CD14-positive monocyte (primary cell): ENCODE measurements at regions not wholly inside any gene's neighbourhood (a gene's known extent, or its start where the extent isn't known, plus 50 kb on each side); places are given as distances from the start of the nearest gene placed in this dataset.

Source experiments
- DNase-seq, 3 donors: peaks; one replicate each; pipeline ENCODE4 v3.0.0-alpha.2; 2011 to 2022
- H2AFZ ChIP-seq: 2 replicates; pipeline ENCODE4 v1.6.0; 2012; ENCODE audit warnings: mild to moderate bottlenecking, low read depth, low read length, inconsistent platforms; ENCODE audit not compliant: insufficient read depth, poor library complexity, severe bottlenecking
- H3K27ac ChIP-seq, 2 donors: 1 replicate in 1 of 2; 2 replicates in 1 of 2; pipeline ENCODE4 v1.5.1; 2012 to 2013; ENCODE audit warnings: low read length in 2 of 2, control low read depth in 1 of 2, inconsistent platforms in 1 of 2, low read depth in 1 of 2, mild to moderate bottlenecking in 1 of 2
- H3K27me3 ChIP-seq, 2 donors: one replicate each; pipeline versions ENCODE4 v1.6.0 to v1.6.1; 2011 to 2013; ENCODE audit warnings: low read length in 2 of 2; ENCODE audit not compliant: control insufficient read depth in 2 of 2, insufficient read depth in 2 of 2
- H3K36me3 ChIP-seq, 2 donors: replicated peaks in 1 of 2; 1 replicate in 1 of 2; 2 replicates in 1 of 2; pipeline versions ENCODE4 v1.5.1 to v1.6.1; 2012 to 2013; ENCODE audit warnings: low read length in 2 of 2, control low read depth in 1 of 2, inconsistent platforms in 1 of 2, mild to moderate bottlenecking in 1 of 2; ENCODE audit not compliant: insufficient read depth in 2 of 2, control insufficient read depth in 1 of 2
- H3K4me1 ChIP-seq, 2 donors: 1 replicate in 1 of 2; 2 replicates in 1 of 2; pipeline versions ENCODE4 v1.5.1 to v1.6.1; 2012 to 2013; ENCODE audit warnings: low read length in 2 of 2, control low read depth in 1 of 2, inconsistent platforms in 1 of 2, mild to moderate bottlenecking in 1 of 2, moderate library complexity in 1 of 2; ENCODE audit not compliant: insufficient read depth in 2 of 2, control insufficient read depth in 1 of 2
- H3K4me2 ChIP-seq: replicated peaks from 2 replicates; pipeline ENCODE3; 2012; ENCODE audit warnings: low read length, moderate library complexity, mild to moderate bottlenecking; ENCODE audit not compliant: poor library complexity, severe bottlenecking; ENCODE audit errors: extremely low read depth
- H3K4me3 ChIP-seq, 3 experiments: fragments of 200-600 bp in 1 of 3; sonication (generic) in 1 of 3; replicated peaks in 1 of 3; 1 replicate in 2 of 3; 2 replicates in 1 of 3; pipeline ENCODE4 v1.5.1; 2011 to 2013; ENCODE audit warnings: low read length in 3 of 3, mild to moderate bottlenecking in 3 of 3, control low read depth in 2 of 3, low read depth in 2 of 3, inconsistent platforms in 1 of 3, moderate library complexity in 1 of 3
- H3K79me2 ChIP-seq: 2 replicates; pipeline ENCODE4 v1.6.0; 2012; ENCODE audit warnings: mild to moderate bottlenecking, control low read depth, inconsistent platforms, low read length, moderate library complexity; ENCODE audit not compliant: insufficient read depth
- H3K9ac ChIP-seq: 2 replicates; pipeline ENCODE4 v1.6.0; 2017; ENCODE audit warnings: low read length, mild to moderate bottlenecking; ENCODE audit not compliant: insufficient read depth, poor library complexity, severe bottlenecking
- H3K9me3 ChIP-seq, 2 donors: replicated peaks in 1 of 2; 1 replicate in 1 of 2; 2 replicates in 1 of 2; pipeline versions ENCODE4 v1.5.1 to v1.6.1; 2012 to 2013; ENCODE audit warnings: low read length in 2 of 2, control low read depth in 1 of 2; ENCODE audit not compliant: control insufficient read depth in 1 of 2, insufficient read depth in 1 of 2
- H4K20me1 ChIP-seq: 2 replicates; pipeline ENCODE4 v1.6.0; 2012; ENCODE audit warnings: mild to moderate bottlenecking, low read length, control low read depth, moderate library complexity; ENCODE audit not compliant: insufficient read depth
- H3K27ac Mint-ChIP-seq, 7 donors: one replicate each; pipeline ENCODE4 v1.8.0; 2020; ENCODE audit warnings: mild to moderate bottlenecking in 7 of 7, mixed read lengths in 7 of 7, moderate library complexity in 6 of 7, inconsistent platforms in 2 of 7
- H3K27me3 Mint-ChIP-seq, 3 donors: one replicate each; pipeline ENCODE4 v1.8.0; 2021 to 2022; ENCODE audit warnings: low read depth in 3 of 3, mild to moderate bottlenecking in 3 of 3, mixed read lengths in 3 of 3, moderate library complexity in 3 of 3, inconsistent platforms in 1 of 3
- H3K36me3 Mint-ChIP-seq, 2 donors: one replicate each; pipeline ENCODE4 v1.8.0; 2020; ENCODE audit warnings: mixed read lengths in 2 of 2, inconsistent platforms in 1 of 2, mild to moderate bottlenecking in 1 of 2
- H3K4me1 Mint-ChIP-seq: one replicate; pipeline ENCODE4 v1.8.0; 2020; ENCODE audit warnings: mild to moderate bottlenecking, mixed read lengths
- H3K4me3 Mint-ChIP-seq, 2 donors: one replicate each; pipeline ENCODE4 v1.8.0; 2020; ENCODE audit warnings: mild to moderate bottlenecking in 2 of 2, mixed read lengths in 2 of 2, moderate library complexity in 1 of 2
- H3K9me3 Mint-ChIP-seq, 7 donors: one replicate each; pipeline ENCODE4 v1.8.0; 2020 to 2022; ENCODE audit warnings: mixed read lengths in 7 of 7, mild to moderate bottlenecking in 6 of 7, moderate library complexity in 6 of 7, inconsistent platforms in 2 of 7
- WGBS: methylation state at CpG from one replicate; pipeline ENCODE4 v1.1.5; 2013; ENCODE audit warnings: missing lambda C conversion rate; ENCODE audit not compliant: insufficient coverage; 5-methylcytosine and 5-hydroxymethylcytosine counted together
- intact Hi-C, 2 donors: fragments of 100-400 bp; cut with micrococcal nuclease; formaldehyde crosslinking; loops; one replicate each; pipeline versions ENCODE4 v1.15.0 to v1.15.1; 2023
- TF ChIP-seq, protein P1 (sequence below): fragments of 200-600 bp; IDR thresholded peaks from one replicate; pipeline ENCODE4 v1.8.0; 2022; ENCODE audit warnings: antibody characterized with exemption, mild to moderate bottlenecking

DNA sequence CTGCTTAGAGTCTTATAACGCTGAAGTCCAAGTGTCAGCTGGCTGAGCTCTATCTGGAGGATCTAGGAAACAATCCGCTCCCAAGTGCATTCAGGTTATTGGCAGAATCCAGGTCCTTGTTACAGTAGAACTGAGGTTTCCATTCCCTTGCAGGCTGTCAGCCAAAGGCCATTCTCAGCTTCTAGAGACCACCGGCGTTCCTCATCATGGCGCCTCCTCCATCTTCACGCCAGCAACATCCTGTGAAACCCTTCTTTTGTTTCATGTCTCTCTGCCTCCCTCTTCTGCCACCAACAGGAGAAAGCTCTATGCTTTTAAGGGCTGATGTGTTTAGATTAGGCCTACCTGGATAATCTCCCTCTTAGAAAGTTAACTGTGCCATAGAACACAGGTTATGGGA, 133.0 kb upstream of the RASSF8 start:
- Histone ChIP-seq H3K4me3 (no peak overlapping the region), H3K9ac (no peak overlapping the region), H3K27ac (no peak overlapping the region), H2AFZ (no peak overlapping the region), H3K9me3 (no peaks in the 10 kb centered on the region), H4K20me1 (no peaks in the 10 kb centered on the region), H3K79me2 (no peaks in the 10 kb centered on the region), H3K27me3 (no peaks in the 10 kb centered on the region), H3K36me3 (no peaks in the 10 kb centered on the region), H3K4me2 (no peak overlapping the region), H3K4me1 (no peaks in the 10 kb centered on the region)
- WGBS: 100% methylated on average over 2 of the region's 6 CpGs
- TF ChIP-seq, protein P1, sequence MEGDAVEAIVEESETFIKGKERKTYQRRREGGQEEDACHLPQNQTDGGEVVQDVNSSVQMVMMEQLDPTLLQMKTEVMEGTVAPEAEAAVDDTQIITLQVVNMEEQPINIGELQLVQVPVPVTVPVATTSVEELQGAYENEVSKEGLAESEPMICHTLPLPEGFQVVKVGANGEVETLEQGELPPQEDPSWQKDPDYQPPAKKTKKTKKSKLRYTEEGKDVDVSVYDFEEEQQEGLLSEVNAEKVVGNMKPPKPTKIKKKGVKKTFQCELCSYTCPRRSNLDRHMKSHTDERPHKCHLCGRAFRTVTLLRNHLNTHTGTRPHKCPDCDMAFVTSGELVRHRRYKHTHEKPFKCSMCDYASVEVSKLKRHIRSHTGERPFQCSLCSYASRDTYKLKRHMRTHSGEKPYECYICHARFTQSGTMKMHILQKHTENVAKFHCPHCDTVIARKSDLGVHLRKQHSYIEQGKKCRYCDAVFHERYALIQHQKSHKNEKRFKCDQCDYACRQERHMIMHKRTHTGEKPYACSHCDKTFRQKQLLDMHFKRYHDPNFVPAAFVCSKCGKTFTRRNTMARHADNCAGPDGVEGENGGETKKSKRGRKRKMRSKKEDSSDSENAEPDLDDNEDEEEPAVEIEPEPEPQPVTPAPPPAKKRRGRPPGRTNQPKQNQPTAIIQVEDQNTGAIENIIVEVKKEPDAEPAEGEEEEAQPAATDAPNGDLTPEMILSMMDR: no peak
- Mint-ChIP-seq H3K36me3 (no peaks in the 10 kb centered on the region), H3K4me1 (peaks cover 3% of the 10 kb centered on the region), H3K27ac (no peak overlapping the region), H3K9me3 (peaks cover 0 to 2% (median 0%) of the 10 kb centered on the region in 7 donors), H3K27me3 (peaks cover 0 to 3% (median 1%) of the 10 kb centered on the region in 3 donors), H3K4me3 (no peak overlapping the region)
- no peak for DNase-seq
- intact Hi-C loops: no loop called here

DNA sequence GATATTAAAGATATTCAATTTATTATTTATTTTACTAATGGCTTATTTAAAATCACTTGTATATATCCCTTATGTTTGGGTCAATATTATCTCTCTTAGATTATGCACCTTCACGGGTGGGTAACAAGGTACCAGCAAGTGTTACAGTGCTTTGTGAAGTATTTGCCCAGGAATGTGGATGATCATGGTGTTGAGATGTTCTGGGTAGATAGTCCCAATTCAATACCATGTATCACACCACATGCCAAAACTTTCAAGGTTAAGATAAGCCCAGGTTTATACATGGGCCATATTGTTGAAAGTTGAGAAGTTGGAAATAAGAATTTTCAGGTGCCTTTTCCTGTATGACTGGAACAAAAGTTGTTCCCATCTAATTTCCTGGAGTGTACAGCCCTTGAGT, 131.3 kb upstream of the RASSF8 start:
- no peaks in the 10 kb centered on the region for H3K9me3 ChIP-seq
- no peaks in the 10 kb centered on the region for H3K36me3 Mint-ChIP-seq

More for the DNA sequence above, 131.3 kb upstream of the RASSF8 start:
- no peak overlapping the region for H3K9ac ChIP-seq
- H3K27me3 ChIP-seq: no peaks in the 10 kb centered on the region
- DNase-seq: no peak
- H3K4me2 ChIP-seq: no peak overlapping the region
- Mint-ChIP-seq H3K4me1 (peaks cover 3% of the 10 kb centered on the region), H3K4me3 (no peak overlapping the region), H3K27ac (no peak overlapping the region), H3K27me3 (peaks cover 0 to 3% (median 1%) of the 10 kb centered on the region in 3 donors), H3K9me3 (peaks cover 0 to 2% (median 0%) of the 10 kb centered on the region in 7 donors)
- no peak overlapping the region for H3K4me3 ChIP-seq
- TF ChIP-seq, protein P1: no peak
- H3K27ac ChIP-seq: no peak overlapping the region
- H3K4me1 ChIP-seq: no peaks in the 10 kb centered on the region
- H4K20me1 ChIP-seq: no peaks in the 10 kb centered on the region
- intact Hi-C loops: no loop called here
- H2AFZ ChIP-seq: no peak overlapping the region
- no CpG with 5 or more reads among the region's 1 CpG for WGBS
- no peaks in the 10 kb centered on the region for H3K79me2 ChIP-seq
- no peaks in the 10 kb centered on the region for H3K36me3 ChIP-seq
